ENCODE measurements at regions not wholly inside any gene's neighbourhood (a gene's known extent, or its start where the extent isn't known, plus 50 kb on each side); places are given as distances from the start of the nearest gene placed in this dataset.

DNA sequence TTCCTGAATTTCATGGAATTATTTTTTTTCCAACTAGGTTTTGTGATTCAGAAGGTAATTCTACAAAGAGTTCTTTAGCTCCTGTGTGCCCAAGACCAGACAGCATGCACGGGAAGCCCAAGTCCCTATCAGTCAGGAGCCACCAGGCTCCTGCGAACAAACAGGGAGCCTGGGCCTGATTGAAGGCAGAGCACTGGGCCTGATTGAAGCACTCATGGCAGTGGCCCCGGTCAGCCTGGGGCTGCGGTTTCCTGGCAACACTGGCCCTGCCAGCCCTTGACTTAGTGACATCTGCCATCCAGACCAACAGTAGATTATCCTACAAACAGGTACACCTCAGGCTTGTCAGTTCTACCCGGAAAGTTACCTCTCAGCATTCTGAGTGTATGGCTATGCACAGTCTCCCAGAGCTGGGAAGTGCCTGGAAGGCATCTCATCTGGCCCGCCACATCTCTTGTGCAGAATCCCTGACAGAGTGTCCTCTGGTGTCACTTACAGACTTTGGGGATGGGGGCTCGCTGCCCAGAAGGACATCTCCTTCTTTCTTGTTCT lies 133.8 kb downstream of the VEGFA start:
- DNase-seq (ENCODE audit: low read depth) = no peak

DNA sequence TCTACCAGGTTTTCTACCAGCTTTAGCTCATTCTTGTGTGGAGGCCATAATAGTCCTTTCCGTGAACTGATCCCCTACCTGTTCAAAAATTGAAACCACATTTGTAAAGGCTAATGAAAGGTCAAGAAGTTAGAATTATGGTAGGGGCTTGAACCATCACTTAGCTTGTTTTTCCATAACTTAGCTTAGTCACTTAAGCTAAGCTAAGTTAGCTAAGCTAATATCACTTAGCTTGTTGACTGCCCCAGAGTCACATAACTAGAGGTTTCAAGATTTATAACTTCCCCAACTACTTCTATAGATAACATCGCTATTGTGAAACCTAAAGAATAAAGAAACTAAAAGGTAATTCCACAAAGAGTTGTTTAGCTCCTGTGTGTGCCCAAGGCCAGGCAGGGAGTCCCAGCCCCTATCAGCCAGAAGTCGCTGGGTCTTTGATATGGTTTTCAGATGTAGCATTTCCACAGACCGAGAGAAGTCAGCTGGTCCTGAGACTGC lies 131.8 kb downstream of the VEGFA start:
- no peak for DNase-seq (ENCODE audit: low read depth)

DNA sequence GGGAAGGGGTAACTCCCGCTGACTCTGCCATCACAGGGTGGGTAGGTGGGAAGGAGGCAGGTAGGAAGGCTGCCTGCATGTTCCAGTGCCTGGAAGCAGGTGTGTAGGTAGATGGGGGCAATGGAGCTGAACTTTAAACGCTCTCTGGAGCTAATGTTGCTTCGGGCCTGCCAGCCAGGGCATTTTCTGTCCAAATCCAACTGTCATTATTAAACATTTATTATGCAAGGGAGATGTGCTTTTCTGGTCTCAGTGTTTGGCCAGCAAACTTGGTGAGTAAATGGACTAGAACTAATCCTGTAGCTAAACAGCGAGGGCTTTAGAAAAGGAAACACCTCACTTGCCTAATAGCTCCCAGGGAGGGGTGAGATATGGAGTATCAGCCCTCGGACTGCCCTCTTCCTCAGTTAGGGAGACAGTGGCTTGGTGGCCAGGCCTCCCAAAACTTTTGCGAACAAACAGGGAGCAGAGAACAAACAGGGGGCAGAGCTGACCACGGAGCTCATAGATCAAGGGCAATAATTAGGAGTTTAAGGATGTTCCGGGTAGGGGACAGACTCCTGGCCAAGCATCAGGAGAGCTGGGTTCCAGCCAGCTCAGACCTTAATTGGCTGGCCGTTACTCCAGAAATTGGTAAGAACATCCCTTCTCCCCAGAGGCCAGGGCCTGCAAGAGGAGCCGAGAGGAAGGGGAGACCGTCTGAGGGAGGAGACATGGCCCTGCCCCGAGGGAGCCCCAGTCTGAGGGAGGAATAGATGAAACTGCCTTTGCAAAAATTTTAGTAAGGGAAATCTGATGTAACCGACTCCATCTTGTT lies 131.1 kb downstream of the VEGFA start:
- no peak for DNase-seq (ENCODE audit: low read depth)

DNA sequence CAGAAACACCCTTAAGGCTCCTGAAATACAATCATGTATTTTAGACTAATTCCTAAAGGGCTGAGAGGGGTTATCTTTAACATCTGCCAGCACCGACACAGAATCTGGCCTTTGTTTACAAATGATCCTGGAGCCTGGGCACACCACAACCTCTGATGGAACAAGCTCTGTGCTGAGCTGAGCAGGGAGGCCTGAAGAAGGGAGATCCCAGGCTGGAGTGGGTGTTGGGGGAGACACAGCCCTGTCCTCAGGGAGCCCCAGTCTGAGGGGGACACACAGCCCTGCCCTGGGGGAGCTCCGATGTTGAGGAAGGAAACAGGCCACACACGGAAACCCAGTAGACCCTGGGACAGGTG lies 130.5 kb downstream of the VEGFA start:
- no peak for DNase-seq (ENCODE audit: low read depth)

DNA sequence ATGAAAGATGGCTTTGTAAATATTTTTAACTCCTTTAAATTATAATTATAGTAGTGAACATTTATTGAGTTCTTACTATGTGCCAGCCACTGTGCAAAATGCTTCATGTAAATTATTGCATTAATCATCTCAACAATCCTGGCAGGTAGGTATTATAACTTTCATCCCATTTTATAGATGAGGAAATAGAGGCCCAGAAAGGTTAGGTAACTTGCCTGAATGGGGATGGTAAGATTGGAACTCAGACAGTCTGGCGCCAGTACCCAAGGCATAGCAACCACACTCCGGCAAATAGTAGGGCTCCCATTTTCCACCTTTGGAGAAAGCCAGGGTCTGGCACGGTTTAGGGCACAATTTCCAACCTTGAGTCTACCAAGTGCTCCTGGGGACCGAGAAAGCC lies 129.8 kb downstream of the VEGFA start:
- DNase-seq (ENCODE audit: low read depth) = no peak

DNA sequence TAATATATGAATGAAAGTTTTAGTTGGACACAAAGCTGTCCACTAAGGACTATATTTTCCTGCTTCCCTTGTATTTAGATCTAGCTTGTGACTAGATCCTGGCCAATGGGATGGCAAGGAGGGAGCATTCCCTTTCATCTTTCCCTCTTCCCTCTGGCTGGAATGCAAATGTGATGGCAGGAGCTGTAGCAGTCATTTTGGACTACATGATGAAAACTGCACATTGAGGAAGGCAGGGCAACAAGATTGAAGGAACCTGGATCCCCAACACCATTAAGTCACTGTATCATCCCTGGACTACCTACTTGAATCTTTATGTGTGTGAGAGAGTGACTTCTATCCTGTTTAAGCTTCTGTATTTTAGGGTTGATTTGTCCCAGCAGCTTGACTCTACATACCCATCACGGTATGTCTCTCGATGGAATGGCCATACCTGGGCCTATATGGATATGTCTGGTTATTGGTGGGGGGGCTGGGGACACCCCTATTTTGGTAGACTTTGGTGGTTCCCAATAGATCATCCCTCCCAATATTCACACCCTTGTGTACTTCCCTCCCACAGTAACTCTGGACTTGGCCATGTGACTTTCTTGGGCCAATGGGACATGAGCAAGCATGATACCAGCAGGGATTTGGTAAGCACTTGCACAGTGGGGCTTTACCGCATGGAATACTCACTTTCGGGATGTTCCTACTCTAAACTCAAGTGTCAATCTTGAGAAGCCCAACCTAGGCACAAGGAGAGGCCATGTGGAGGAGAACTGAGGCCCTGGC lies 128.5 kb downstream of the VEGFA start:
- DNase-seq (ENCODE audit: low read depth) = no peak

DNA sequence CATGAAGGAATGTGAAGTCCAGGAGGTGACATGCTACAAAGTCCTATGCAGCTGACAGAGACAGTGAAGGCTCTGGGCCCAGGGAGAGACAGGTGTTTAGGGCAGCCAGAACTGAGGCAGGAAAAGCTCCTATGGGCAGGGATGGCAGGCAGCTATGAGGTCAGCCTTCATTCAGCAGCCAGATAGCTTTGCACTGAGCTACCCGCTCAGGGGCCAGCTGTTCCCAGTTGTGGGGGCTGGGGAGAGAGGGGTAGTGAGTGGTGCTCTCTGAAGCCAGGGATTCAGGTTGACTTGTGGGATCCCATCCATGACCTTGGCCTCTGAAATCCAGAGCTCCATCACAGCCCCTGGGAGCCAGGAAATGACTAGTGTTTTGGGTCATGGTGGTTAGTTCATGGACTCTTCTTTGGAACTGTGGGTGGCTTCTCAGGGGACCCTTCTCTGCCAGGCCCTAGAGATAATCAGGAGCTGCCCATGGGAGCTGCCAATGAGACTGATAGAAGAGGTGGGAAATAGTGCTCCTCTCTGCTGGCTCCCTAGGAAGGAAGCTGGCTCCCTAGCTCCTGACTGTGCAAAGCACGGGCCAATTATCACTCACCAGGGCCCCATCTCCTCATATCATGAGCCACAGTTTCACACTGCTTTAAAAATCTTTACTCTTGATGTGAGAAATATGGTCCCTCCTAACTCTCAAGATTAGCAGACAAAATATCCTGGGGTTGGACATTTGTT lies 127.7 kb downstream of the VEGFA start:
- no peak for DNase-seq (ENCODE audit: low read depth)

DNA sequence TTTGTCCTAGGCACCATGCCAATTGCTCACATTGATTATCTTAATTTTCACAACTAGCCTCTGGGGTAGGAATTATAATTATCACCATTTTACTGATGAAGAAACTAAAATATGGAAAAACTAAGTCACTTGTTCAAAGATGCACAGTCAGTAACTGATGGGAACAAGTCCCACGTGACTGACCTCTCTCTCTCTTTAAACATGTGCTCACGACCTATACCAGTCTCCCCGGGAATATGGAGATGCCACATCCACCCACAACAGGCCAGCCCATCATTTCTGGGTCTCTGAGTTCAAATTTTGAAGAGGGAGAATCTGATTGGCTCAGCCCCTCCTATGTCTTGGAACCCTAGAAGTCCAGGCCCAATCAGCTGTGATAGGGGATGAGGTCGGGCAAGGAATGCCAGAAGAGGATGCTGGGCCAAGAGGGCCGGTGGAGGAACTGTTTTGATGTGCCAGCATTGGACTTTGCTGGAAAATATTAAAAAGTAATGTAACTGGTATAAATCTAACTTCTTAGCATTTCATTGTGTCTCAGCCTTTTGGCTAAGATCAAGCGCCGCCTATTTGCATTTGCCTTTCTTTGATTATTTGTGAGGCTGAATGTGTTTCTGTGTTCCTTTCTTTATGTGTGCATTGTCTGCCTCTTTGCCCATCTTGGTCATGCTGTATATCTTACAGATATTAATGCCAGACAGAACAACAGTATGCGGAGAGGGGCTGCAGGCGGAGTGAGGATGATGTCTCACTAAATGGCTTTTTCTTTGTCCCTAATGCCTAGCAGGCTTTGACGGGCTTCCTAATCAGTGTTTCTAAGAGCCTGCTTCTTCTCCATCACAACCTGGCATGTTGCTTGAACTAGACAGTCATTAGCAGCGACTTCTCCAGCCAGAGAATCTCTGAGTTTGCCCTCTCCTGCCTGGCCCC lies 126.6 kb downstream of the VEGFA start:
- no peak for DNase-seq (ENCODE audit: low read depth)

DNA sequence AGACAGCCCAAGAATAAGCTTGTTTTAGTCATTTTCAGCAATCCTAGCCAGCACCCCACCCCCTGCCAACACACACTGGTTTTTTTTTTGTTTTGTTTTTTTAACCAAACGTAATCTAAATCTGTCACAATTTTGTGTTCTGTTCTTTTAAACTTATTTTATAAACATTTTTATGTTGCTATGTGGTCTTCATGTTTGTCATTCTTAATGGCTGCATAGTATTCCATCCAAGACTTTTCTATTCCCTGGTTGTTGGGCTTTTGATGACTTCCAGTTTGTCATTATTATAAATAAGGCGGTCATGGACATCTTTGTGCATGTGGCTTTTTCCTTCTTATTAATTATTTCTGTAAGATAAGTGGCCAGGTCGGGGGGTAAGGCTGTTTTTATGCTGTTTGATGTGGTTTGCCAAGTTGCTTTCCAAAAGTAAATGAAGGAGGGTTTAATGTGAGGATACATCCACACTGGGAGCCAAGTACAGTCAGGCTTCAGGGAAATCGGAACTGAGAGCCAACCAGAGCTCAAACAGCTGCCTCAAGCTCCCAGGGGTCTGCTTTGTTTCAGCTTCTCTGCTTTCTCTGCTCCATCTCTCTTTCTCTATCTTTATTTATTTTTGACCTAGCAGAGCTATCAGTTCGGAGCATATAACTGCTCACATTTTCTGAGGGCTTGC lies 125.8 kb downstream of the VEGFA start:
- no peak for DNase-seq (ENCODE audit: low read depth)

DNA sequence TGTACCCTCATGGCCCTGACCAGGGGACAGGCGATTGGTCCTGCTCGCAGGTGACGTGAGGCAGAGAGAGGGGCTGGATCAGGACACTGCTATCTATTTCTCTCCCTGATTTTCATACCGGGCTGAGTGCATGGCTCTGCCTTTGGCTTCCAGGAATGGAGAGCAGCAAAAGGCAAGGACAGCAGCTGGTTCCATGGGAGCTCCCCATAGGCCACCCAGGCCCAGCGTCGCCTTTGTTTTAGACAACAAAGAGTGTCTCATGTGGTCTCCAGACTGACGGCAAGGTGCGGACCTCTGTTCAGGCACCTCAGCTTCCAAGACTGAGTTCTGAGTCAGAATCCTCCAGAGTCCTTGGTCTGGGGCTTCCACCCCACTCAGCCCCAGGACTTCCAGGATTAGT lies 123.1 kb downstream of the VEGFA start:
- DNase-seq (ENCODE audit: low read depth) = no peak

DNA sequence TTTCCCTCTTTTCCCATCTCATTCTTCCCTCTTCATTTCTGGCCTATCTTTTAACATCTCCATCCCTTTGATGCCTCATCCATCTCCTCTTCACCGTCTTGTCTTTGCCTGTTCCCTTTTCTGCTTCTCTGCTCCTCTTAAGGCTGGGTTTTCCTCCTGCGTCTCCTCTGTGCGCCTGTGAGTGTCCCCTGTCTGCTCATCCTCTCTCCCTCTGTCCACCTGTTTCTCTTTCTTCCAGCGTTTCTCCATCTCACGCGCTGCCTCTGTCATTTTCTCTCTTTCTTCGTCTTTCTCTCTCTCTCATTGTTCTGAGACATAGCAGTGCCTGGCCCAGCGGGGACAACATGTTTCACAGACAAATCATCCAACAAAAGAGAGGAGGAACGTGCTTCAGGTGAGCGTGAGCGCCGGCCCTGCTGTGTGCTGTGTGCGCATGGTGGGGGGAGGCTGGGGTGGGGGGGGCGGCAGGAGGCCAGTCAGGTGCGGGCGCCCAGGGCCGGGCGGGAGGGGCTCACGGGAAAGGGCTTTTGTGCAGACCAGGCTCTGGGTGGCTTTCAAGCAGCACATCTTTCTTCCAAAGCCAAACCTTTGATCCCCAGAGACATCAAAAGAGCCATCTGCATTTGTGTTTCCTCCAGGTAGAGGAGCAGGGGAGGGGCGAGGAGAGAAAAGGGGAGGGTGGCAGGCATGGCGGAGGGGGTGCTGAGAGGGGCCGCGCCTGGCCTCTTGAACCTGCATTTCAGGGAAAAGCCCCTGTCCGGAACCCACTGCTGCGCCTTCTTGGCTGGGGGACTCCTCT lies 121.3 kb downstream of the VEGFA start:
- DNase-seq (ENCODE audit: low read depth) = no peak

DNA sequence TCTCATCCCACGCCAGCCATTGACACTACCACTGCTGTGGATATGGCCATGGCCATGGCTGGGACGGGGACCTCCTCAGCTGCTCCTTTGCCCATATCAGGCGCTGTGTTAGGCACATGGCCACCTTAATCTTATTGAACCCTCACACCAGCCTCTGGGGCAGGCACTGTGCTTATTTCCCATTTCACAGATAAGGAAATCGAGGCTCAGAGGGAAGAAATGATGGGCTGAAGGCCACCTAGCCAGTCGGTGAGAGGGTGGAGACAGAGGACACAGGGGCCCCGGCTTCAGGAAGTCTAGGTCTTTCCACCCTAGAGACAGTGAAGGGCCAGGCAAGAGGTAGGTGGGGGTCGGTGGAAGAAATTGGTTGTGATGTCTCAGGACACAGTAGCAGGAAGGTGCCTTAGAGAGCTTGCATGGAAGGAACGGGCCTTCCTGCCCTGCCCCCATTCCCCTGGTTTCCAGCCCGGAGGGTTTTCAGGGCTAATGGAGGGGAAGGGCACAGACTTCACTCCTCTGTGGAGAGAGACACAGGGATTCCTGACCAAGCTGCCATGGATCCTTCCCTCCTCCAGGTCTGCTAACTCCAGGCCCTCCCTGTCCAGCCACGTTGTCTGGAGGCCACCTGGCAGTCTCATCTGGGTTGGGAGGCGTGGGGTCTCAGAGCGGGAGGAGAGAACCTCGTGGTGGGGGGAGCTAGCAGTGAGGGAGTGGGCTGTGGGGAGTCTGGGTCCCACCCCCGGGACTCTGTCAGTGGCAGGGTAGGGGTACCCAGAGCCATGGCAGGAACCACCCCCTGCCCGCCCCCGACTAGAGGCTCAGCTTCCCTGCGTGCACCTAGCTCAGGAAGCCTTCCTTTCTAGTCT lies 120.4 kb downstream of the VEGFA start:
- DNase-seq (ENCODE audit: low read depth) = no peak

DNA sequence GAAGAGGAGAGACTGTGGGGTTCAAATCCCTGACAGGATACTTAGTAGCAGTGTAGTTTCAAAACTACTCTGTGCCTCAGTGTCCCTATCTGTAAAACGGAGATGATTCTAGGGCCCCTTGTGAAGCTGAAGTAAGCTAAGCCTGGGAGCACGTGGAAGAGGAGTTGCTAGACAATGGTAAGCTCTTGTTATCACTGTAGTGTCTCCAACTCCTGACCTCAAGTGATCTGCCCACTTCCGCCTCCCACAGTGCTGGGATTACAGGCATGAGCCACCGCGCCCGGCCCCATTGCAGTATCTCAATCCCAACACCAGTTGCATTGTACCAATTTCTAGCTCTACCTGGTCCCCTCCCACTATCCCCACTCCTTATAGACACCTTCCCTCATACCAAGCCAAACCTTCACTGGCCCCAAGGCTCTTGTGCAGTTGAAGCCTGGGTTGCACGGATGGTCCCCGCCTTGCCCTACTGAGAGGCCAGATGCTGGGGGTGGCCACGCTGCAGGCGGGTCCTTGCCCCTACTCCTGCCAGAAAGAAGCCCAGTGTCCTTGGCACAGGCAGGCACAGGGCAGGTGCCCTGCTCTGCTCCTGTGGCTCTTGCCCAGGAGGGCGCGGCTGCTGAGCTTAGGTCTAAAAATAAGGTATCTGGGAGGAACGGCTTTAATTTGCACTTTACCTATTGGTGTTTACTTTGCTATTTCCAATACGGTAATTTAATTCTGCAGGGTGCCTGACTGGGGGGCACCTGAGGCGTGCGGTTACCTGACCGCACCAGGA lies 118.1 kb downstream of the VEGFA start:
- no peak for DNase-seq (ENCODE audit: low read depth)

DNA sequence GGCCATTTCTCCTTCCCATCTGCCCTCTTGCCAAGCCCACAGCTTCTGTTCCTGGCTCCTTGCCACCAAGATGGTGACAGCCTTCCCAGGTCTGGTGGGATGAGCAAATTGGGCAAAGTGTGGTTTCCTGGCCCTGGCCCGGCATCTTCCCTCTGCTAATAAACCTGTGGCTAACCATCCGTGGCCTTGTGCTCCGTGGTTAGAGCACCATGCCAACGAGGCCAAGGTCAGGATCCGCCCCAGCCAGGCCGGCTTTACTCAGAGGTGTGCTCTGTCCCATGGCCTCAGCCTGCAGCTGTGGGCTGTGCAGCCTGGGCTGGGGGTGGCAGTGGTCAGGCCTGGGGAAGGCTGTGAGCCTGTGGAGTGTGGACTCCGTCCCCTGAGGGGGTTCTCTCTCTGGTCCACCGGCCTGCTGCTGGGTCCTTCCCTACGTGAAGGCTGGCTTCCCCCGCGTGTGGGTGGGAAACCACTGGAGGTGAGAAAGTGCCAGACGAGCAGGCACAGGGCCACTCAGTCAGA lies 117.4 kb downstream of the VEGFA start:
- no peak for DNase-seq (ENCODE audit: low read depth)

DNA sequence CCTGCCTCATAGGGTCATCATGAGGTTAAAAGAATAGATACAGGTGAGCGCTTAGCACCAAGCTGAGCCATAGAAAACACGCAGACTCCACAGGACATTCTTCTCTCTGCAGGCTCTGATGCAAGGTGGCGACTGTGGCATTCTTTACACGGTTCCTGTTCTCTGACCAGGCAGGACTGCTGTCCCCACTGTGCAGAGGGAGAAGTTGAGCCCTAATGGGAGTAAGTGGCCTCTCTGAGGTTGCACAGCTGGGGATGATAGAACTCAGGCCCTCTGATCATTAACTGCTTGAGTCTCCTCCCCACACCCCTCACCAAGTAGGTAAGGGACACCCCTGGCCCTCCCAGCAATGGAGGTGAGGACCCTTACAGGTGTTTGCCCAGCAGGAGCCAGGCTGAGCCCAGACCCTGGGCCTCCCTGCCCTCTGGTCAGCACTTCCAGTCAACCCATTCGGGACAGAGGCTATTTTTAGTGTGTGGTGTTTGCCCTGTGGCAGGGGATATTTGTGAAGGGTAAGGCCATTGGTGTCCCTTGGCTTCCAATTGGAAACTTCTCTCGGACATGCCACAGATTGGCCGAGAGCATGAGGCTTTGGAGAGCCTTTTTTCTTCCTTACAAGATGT lies 116.8 kb downstream of the VEGFA start:
- DNase-seq (ENCODE audit: low read depth) = no peak

DNA sequence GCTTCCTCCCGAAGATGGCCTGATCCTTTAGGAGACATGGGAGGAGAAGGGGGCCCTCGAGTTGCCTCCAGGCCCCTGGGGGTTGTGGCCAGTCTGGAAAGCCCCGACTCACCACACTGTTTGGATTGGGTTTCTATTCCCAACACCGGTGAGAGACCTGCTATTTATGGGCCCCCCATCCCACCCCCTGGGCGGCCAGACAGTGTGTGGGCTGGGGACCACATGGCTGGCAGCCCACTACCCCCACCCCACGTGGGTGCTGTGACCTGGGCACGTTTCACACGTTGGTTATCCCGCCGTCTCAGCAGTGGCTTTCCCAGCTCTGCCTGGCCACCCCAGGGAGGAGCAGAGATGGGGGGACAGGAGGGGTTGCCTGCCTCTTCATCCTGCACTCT lies 116.1 kb downstream of the VEGFA start:
- DNase-seq (ENCODE audit: low read depth) = no peak

DNA sequence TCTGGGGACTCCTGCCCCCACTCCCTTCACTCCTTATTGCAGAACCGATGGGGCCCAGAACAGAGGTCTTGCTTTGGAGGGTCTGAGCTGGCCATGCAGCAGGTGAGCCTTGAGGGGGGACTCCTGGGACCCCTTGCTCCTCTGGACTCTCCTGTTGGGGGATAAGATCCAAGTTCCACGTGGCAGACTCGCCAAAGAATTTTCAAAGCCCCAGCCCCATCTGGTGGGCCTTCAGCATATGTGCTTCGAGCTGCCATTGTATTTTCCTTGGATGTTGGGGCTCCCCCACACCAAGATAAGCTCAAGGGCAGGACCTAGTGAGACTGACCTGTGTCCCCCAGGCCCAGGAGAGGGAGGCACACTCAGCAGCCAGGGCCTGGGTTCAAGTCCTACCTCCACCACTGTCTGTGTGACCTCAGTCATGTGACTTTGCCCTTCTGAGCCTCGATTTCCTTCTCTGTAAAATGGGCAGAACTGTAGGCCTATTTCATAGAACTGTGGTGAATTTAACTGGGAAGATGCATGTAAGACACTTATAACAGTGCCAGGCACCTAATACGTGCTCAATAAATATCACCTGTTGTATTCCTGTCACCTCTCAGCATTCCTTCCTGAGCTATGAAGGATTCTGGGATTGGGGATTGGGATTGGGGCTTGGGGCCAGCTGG lies 115.5 kb downstream of the VEGFA start:
- no peak for DNase-seq (ENCODE audit: low read depth)
